ENCODE measurements at regions not wholly inside any gene's neighbourhood (a gene's known extent, or its start where the extent isn't known, plus 50 kb on each side); places are given as distances from the start of the nearest gene placed in this dataset.

DNA sequence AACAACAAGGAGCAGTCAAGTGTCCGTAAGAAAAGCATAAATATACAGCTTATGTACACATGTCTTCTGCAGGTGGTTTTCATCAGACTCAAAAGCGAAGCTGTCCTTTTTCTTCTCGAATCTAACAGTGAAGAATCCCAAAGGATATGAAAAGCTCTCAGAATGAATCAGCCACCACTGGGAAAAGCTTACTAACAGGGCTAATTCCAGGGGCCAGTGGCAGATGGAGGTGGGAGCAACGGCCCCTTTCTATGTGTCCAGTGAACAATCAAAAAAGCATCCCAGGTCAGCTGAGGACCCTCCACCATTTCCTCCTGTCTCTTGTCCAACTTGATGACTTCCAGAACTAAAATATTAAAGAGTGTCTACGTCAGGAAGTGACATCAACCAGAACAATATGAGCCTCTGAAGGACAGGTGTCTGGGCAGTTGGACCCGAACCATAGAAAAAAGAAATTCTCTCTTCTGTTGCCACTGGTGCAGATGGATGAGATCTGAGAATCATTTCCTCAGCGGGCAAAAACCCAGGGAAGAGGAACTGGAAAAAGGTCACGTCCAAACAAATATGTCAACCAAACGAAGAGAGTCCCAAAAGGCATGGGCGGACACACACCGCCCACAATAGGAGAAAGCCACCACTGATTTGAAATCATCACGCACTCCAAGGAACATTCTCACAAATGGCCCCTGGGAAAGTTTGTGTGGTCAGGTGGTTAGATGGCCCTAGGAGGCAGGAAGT, 70.4 kb upstream of the TIAM1 start:
- no peak overlapping the region for H3K23ac ChIP-seq (ENCODE audit: insufficient read length)
- no peak for DNase-seq (ENCODE audit: low read depth in 1 of 2, low spot score in 2 of 2)
- H4K91ac ChIP-seq (replicated peaks; ENCODE audit: insufficient read length, low read length), result no peak overlapping the region
- peaks cover 0 to 3% of the 10 kb centered on the region in 2 experiments; a peak in 1 of 4 replicates for H3K79me2 ChIP-seq (ENCODE audit: control insufficient read depth in 1 of 2, insufficient read depth in 2 of 2, low read length in 2 of 2)
- H4K5ac ChIP-seq (ENCODE audit: insufficient read length, low read depth, low read length), result no peak overlapping the region
- POLR2A ChIA-PET (ENCODE audit: partially characterized antibody), result no interaction called here
- H4K8ac ChIP-seq (ENCODE audit: extremely low read depth, insufficient read depth, low read length), result no peak overlapping the region
- WGBS, 2 experiments (ENCODE audit: extremely low coverage in 1 of 2, insufficient coverage in 1 of 2, insufficient read length in 1 of 2, insufficient replicate concordance in 2 of 2, low coverage in 1 of 2, low lambda C conversion rate in 2 of 2, missing lambda C conversion rate in 1 of 2), result 92% methylated on average over 12 of the region's 12 CpGs; no CpG with 5 or more reads in 1 of the 2 experiments
- TF ChIP-seq RNF2 (IDR thresholded peaks at IDR 0.05; ENCODE audit: borderline replicate concordance, low read depth, low read length, missing control alignments, poor library complexity, severe bottlenecking), result no peak
- TF ChIP-seq SP1 (IDR thresholded peaks at IDR 0.05; ENCODE audit: low read depth, low read length), result no peak
- TF ChIP-seq HDAC2 (IDR thresholded peaks at IDR 0.05; ENCODE audit: borderline replicate concordance in 1 of 2, low read depth in 2 of 2, low read length in 2 of 2), result no peak
- no peak for TF ChIP-seq CBX8 (IDR thresholded peaks at IDR 0.05; ENCODE audit: borderline replicate concordance, low read depth, low read length)
- no peak overlapping the region for H3K18ac ChIP-seq (ENCODE audit: extremely low read depth, low read length)
- no peak overlapping the region for H3K4ac ChIP-seq (replicated peaks; ENCODE audit: insufficient read length, low read depth, low read length)
- H2BK12ac ChIP-seq (ENCODE audit: low read depth, low read length), result no peak overlapping the region
- no peak overlapping the region for H2AFZ ChIP-seq (ENCODE audit: low read length)
- H2AK5ac ChIP-seq (ENCODE audit: low read depth, low read length), result no peak overlapping the region
- no peak overlapping the region for H3K14ac ChIP-seq (ENCODE audit: insufficient read length)
- H3K27me3 ChIP-seq (replicated peaks in 1 of 4; ENCODE audit: control insufficient read depth in 3 of 4, extremely low read depth in 1 of 4, insufficient read depth in 3 of 4, low read length in 3 of 4), result no peaks in the 10 kb centered on the region
- H2BK5ac ChIP-seq (ENCODE audit: low read depth, low read length), result no peak overlapping the region
- CTCF ChIA-PET (ENCODE audit: partially characterized antibody), result interaction anchor here (0.6 to 1.6 kb wide), 2 partner anchors 145 to 328 kb away, joined by 3 to 4 read pairs; no protein-coding TSS in a partner anchor
- no peaks in the 10 kb centered on the region for H3K9me3 ChIP-seq (ENCODE audit: insufficient read depth in 2 of 2, low read depth in 1 of 2, low read length in 1 of 2)
- no peaks in the 10 kb centered on the region for H3K79me1 ChIP-seq (ENCODE audit: low read depth, low read length)
- H3K56ac ChIP-seq (replicated peaks; ENCODE audit: insufficient read length, low read depth, low read length), result no peak overlapping the region
- no peak overlapping the region for H3K27ac ChIP-seq (ENCODE audit: low read depth, low read length)
- no peak overlapping the region for H3K4me3 ChIP-seq (ENCODE audit: extremely low read depth in 1 of 4, insufficient read depth in 2 of 4, low read depth in 3 of 4, low read length in 4 of 4)
- H3K4me1 ChIP-seq (replicated peaks in 1 of 4; ENCODE audit: control insufficient read depth in 3 of 4, insufficient read depth in 4 of 4, low read length in 3 of 4), result no peaks in the 10 kb centered on the region
- H3K9ac ChIP-seq (replicated peaks in 1 of 4; ENCODE audit: extremely low read depth in 1 of 4, low read depth in 3 of 4, low read length in 3 of 4), result no peak overlapping the region
- H2BK15ac ChIP-seq (ENCODE audit: low read length), result no peak overlapping the region
- no peaks in the 10 kb centered on the region; a peak in 1 of 8 replicates for H3K36me3 ChIP-seq (ENCODE audit: control insufficient read depth in 2 of 4, insufficient read depth in 4 of 4, low read length in 3 of 4)
- H4K20me1 ChIP-seq (replicated peaks in 1 of 2; ENCODE audit: control insufficient read depth in 1 of 2, insufficient read depth in 2 of 2, low read length in 2 of 2), result peaks cover 0 to 9% of the 10 kb centered on the region in 2 experiments
- no peak overlapping the region for H3K4me2 ChIP-seq (ENCODE audit: insufficient read depth in 1 of 2, low read depth in 2 of 2, low read length in 2 of 2)
- FAIRE-seq, result no peak
- H2BK20ac ChIP-seq (ENCODE audit: low read length), result no peak overlapping the region
- no peaks in the 10 kb centered on the region; the same call in 1 of the 2 replicates for H3K23me2 ChIP-seq (ENCODE audit: low read depth, low read length)
- no peak overlapping the region for H2BK120ac ChIP-seq (replicated peaks; ENCODE audit: low read depth, low read length)
